WTC11 (cell line): ENCODE measurements at regions not wholly inside any gene's neighbourhood (a gene's known extent, or its start where the extent isn't known, plus 50 kb on each side); places are given as distances from the start of the nearest gene placed in this dataset.

Experiments used
- ATF3 ChIP-seq: sonication (generic); formaldehyde crosslinking; conservative IDR thresholded peaks from 2 replicates; pipeline ENCODE4 v1.8.1; 2022; ENCODE audit warnings: mild to moderate bottlenecking, missing genetic modification reagents
- CTCF ChIP-seq: fragments of 200-600 bp; IDR thresholded peaks from 2 replicates; pipeline ENCODE4 v1.8.0; 2022; ENCODE audit warnings: antibody characterized with exemption
- E2F1 ChIP-seq: sonication (generic); formaldehyde crosslinking; IDR thresholded peaks from 2 replicates; pipeline ENCODE4 v1.8.0; 2022; ENCODE audit warnings: mild to moderate bottlenecking, missing genetic modification reagents
- E2F5 ChIP-seq: sonication (generic); formaldehyde crosslinking; IDR thresholded peaks from 2 replicates; pipeline ENCODE4 v1.8.1; 2022; ENCODE audit warnings: mild to moderate bottlenecking, moderate library complexity, missing genetic modification reagents
- FOXJ3 ChIP-seq: sonication (generic); formaldehyde crosslinking; IDR thresholded peaks from 2 replicates; pipeline ENCODE4 v1.9.0; 2021; ENCODE audit warnings: missing genetic modification reagents, mild to moderate bottlenecking, borderline replicate concordance
- FOXK1 ChIP-seq: sonication (generic); formaldehyde crosslinking; IDR thresholded peaks from 2 replicates; pipeline ENCODE4 v1.8.0; 2022; ENCODE audit warnings: mild to moderate bottlenecking, moderate library complexity, missing genetic modification reagents
- FOXP1 ChIP-seq: sonication (generic); formaldehyde crosslinking; IDR thresholded peaks from 2 replicates; pipeline ENCODE4 v1.8.0; 2022; ENCODE audit warnings: missing genetic modification reagents, mild to moderate bottlenecking, moderate library complexity, borderline replicate concordance
- MAX ChIP-seq: sonication (generic); formaldehyde crosslinking; IDR thresholded peaks from 2 replicates; pipeline ENCODE4 v1.8.0; 2022; ENCODE audit warnings: mild to moderate bottlenecking, missing genetic modification reagents
- MLX ChIP-seq: sonication (generic); formaldehyde crosslinking; IDR thresholded peaks from 2 replicates; pipeline ENCODE4 v1.8.1; 2023; ENCODE audit warnings: mild to moderate bottlenecking, missing genetic modification reagents, moderate library complexity
- MXD4 ChIP-seq: fragments of 250-450 bp; sonication (Bioruptor Pico); IDR thresholded peaks from 2 replicates; pipeline ENCODE4 v1.8.0; 2021; ENCODE audit warnings: mild to moderate bottlenecking, moderate library complexity, borderline replicate concordance
- SP1 ChIP-seq: sonication (generic); formaldehyde crosslinking; conservative IDR thresholded peaks from 2 replicates; pipeline ENCODE4 v1.8.1; 2022; ENCODE audit warnings: missing genetic modification reagents
- USF2 ChIP-seq: sonication (generic); formaldehyde crosslinking; IDR thresholded peaks from 2 replicates; pipeline ENCODE4 v1.8.1; 2023; ENCODE audit warnings: mild to moderate bottlenecking, missing genetic modification reagents, moderate library complexity
- ZNF138 ChIP-seq: sonication (generic); formaldehyde crosslinking; conservative IDR thresholded peaks from 2 replicates; pipeline ENCODE4 v1.8.1; 2022; ENCODE audit warnings: mild to moderate bottlenecking, moderate library complexity, missing genetic modification reagents
- ZNF532 ChIP-seq: fragments of 250-450 bp; sonication (Bioruptor Pico); IDR thresholded peaks from 2 replicates; pipeline ENCODE4 v1.9.0; 2021; ENCODE audit warnings: mild to moderate bottlenecking, borderline replicate concordance

GRCh38 chr4:177671387-177671786 lies 229.2 kb upstream of the AGA start:
- TF ChIP-seq USF2 (CRISPR knock-in tag) (no peak), CTCF (no peak), MLX (CRISPR knock-in tag) (no peak), ZNF138 (CRISPR knock-in tag) (no peak), E2F1 (CRISPR knock-in tag) (no peak), FOXK1 (CRISPR knock-in tag) (no peak), FOXP1 (CRISPR knock-in tag) (no peak), ZNF532 (CRISPR knock-in tag) (no peak), E2F5 (no peak), ATF3 (CRISPR knock-in tag) (no peak), SP1 (CRISPR knock-in tag) (no peak), MAX (CRISPR knock-in tag) (no peak), MXD4 (CRISPR knock-in tag) (no peak), FOXJ3 (CRISPR knock-in tag) (no peak)
